ENCODE measurements at regions not wholly inside any gene's neighbourhood (a gene's known extent, or its start where the extent isn't known, plus 50 kb on each side); places are given as distances from the start of the nearest gene placed in this dataset.

DNA sequence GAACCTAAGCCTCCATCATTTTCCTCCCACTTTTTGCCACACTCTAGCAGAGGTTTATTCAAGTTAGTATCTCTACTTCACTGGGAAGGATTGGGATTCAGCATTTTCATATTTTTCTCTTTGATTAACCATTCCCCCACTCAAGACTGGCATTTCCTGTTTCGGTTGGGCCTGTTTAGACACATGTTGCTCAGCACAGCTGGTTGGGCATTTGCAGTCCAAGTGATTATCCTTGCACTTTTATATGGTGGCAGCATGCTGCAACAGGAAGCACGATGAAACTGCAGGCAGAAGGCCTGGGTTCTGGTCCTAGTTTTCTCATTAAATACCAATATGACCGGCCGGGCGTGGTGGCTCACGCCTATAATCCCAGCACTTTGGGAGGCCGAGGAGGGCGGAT is 182.9 kb upstream of the GRIN2B start:
- no peak overlapping the region for H3K4me3 ChIP-seq (ENCODE audit: control insufficient read depth, low read depth, low read length)
- TF ChIP-seq, protein P1, sequence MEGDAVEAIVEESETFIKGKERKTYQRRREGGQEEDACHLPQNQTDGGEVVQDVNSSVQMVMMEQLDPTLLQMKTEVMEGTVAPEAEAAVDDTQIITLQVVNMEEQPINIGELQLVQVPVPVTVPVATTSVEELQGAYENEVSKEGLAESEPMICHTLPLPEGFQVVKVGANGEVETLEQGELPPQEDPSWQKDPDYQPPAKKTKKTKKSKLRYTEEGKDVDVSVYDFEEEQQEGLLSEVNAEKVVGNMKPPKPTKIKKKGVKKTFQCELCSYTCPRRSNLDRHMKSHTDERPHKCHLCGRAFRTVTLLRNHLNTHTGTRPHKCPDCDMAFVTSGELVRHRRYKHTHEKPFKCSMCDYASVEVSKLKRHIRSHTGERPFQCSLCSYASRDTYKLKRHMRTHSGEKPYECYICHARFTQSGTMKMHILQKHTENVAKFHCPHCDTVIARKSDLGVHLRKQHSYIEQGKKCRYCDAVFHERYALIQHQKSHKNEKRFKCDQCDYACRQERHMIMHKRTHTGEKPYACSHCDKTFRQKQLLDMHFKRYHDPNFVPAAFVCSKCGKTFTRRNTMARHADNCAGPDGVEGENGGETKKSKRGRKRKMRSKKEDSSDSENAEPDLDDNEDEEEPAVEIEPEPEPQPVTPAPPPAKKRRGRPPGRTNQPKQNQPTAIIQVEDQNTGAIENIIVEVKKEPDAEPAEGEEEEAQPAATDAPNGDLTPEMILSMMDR (IDR thresholded peaks at IDR 0.05; ENCODE audit: control insufficient read depth, insufficient read depth, low read depth, low read length, missing control alignments), result no peak
- DNase-seq (ENCODE audit: low read depth), result no peak

DNA sequence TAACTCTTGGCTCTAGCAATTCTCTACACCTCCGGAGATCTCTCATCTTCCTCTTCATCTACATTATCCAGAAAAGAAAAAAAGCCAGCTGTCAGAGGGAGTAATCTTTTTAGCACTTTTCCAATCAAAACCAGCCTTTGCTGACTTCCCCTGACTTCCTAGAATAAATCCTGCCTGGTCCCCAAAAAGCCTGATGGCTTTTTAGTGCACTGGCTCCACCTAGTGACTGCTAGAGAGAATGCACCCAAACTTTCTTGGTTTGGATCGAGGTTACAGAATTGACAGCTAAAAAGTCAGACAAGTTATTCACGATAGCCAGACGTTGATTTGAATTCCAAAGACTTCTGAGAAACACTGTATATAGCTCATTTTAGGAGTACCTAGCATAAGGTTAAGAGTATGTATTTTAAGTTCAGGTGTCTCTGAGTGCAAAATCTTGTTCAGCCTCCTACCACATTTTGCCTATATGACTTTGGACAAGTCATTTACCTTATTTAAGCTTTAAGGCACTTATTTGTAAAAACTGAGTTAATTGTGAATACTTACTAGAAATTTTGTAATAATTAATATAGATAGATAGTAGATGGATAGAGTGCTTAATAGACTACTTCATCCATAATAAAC is 185.7 kb upstream of the GRIN2B start:
- DNase-seq (ENCODE audit: low read depth), result peak; percentile 7
- no peak overlapping the region for H3K4me3 ChIP-seq (ENCODE audit: control insufficient read depth, low read depth, low read length)
- TF ChIP-seq, protein P1 (IDR thresholded peaks at IDR 0.05; ENCODE audit: control insufficient read depth, insufficient read depth, low read depth, low read length, missing control alignments), result peak; percentile 95

DNA sequence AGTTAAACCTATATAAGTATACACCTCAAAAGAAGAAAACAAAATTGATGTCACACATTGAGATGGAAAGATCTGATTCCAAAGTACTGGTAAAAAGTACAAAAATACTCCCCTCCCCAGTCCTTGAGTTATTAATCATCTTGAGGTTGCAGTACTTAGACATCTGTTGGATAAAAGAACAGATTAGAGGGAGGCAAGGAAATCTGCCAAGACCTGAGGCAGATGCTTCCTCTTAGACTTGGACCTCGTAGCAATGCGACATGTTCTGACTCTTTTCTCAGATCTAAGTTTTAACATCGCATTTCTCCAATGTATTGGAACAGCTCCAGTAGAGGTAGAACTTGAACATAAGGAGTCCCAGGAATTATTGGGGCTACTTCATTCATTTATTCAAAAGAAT is 187.9 kb upstream of the GRIN2B start:
- DNase-seq (ENCODE audit: low read depth), result no peak
- TF ChIP-seq, protein P1 (IDR thresholded peaks at IDR 0.05; ENCODE audit: control insufficient read depth, insufficient read depth, low read depth, low read length, missing control alignments), result no peak
- H3K4me3 ChIP-seq (ENCODE audit: control insufficient read depth, low read depth, low read length), result no peak overlapping the region

DNA sequence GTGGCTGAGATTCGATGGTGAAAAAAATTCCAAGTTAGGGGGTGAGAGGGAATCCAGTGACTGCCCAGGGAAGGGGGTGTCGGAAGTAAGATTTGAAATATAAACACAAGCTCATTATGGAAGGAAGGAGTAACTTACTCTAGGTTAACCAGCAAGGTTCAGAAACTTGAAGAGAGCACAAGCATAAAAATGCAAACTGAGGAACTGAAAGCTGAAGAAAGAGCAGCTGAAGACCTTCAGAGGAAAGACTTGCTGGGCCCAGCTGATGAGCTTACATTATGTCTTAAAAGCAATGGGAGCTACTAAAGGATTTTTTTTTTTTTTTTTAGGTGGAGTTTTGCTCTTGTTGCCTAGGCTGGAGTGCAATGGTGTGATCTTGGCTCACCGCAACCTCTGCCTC is 189.7 kb upstream of the GRIN2B start:
- DNase-seq (ENCODE audit: low read depth), result no peak
- no peak overlapping the region for H3K4me3 ChIP-seq (ENCODE audit: control insufficient read depth, low read depth, low read length)
- TF ChIP-seq, protein P1 (IDR thresholded peaks at IDR 0.05; ENCODE audit: control insufficient read depth, insufficient read depth, low read depth, low read length, missing control alignments), result no peak

DNA sequence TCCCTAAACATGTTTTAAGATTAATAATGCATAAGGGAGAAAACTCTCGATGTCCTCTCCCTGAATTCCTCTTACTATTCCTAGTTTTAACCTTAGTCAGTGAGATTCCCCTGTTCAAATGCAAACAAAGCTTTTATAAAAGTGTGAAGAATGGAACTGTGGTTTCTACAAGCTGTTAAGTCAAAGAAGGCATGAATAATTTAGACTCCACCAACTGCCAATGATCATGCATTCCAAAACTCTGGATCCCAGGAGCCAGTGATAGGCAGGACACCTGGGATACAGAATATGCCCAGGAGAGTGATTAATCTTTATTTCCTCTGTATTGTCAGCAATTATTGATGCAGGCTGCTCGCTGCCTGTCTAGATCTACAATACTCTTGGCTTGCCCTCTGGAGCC is 190.3 kb upstream of the ATF7IP start:
- H3K4me3 ChIP-seq (ENCODE audit: control insufficient read depth, low read depth, low read length), result no peak overlapping the region
- DNase-seq (ENCODE audit: low read depth), result no peak
- TF ChIP-seq, protein P1 (IDR thresholded peaks at IDR 0.05; ENCODE audit: control insufficient read depth, insufficient read depth, low read depth, low read length, missing control alignments), result no peak

DNA sequence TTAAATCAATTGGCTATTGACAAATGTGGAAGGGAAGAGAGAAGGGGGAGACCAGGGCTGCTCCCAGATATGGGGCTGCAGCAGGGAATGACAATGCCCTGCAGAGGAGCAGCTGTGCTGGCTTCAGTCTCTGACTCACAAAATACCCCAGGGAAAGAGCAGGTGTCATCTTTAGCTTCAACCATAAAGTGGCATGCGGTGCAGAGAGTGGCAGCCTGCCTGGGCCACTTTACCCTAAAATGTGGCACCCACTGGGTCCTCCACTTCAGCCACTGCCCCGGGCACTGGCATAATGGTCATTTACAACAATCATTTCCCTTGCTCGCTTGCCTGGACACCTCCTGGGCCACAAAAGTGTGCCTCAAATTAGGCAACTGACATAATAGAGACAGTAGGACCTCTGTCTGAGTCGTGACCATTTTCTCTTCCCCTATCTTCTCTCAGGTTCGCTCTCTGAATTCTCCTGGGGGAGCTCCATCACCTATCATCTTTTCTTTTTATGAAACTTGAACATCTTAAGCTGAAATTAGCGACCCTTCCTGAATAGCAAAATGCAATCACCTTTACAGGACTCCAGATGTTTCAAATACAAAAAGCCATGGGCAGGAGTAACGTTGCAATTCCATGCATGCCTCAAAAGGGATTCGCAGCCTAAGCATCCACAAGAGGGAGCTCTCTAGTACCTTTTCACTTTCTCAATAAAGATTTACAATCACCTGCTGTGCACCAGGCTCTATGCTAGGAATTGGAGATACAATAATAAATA is 179.9 kb upstream of the ATF7IP start:
- TF ChIP-seq, protein P1 (IDR thresholded peaks at IDR 0.05; ENCODE audit: control insufficient read depth, insufficient read depth, low read depth, low read length, missing control alignments), result peak; percentile 77
- H3K4me3 ChIP-seq (ENCODE audit: control insufficient read depth, low read depth, low read length), result no peak overlapping the region
- peak; percentile 11 for DNase-seq (ENCODE audit: low read depth)

All from AG09309 (cell line).